K562 (cell line): ENCODE measurements at regions not wholly inside any gene's neighbourhood (a gene's known extent, or its start where the extent isn't known, plus 50 kb on each side); places are given as distances from the start of the nearest gene placed in this dataset.

Experiments used
- ATF7 ChIP-seq: fragments of 450-650 bp; IDR thresholded peaks from 2 replicates; pipeline ENCODE4 v1.7.1; 2014; ENCODE audit warnings: mild to moderate bottlenecking, moderate library complexity
- DMBX1 ChIP-seq: fragments of 250-450 bp; sonication (Bioruptor Pico); IDR thresholded peaks from 2 replicates; pipeline ENCODE4 v1.8.0; 2022; ENCODE audit warnings: inconsistent platforms, mild to moderate bottlenecking, moderate library complexity, borderline replicate concordance
- ETS2 ChIP-seq: IDR thresholded peaks from 2 replicates; pipeline ENCODE4 v1.6.1; 2016; ENCODE audit warnings: borderline replicate concordance, missing genetic modification characterization, mild to moderate bottlenecking, moderate library complexity, missing compliant biosample characterization; ENCODE audit not compliant: poor library complexity, severe bottlenecking
- FOXK1 ChIP-seq: sonication (generic); formaldehyde crosslinking; IDR thresholded peaks from 2 replicates; pipeline ENCODE4 v1.8.0; 2022; ENCODE audit warnings: missing genetic modification reagents, mild to moderate bottlenecking, borderline replicate concordance
- IRF2 ChIP-seq: sonication (generic); formaldehyde crosslinking; IDR thresholded peaks from 2 replicates; pipeline ENCODE4 v1.8.1; 2022; ENCODE audit warnings: mild to moderate bottlenecking, missing genetic modification reagents
- L3MBTL2 ChIP-seq: fragments of 450-650 bp; IDR thresholded peaks from 2 replicates; pipeline ENCODE4 v1.6.1; 2016; ENCODE audit warnings: mild to moderate bottlenecking, moderate library complexity
- LCOR ChIP-seq: sonication (generic); formaldehyde crosslinking; IDR thresholded peaks from 2 replicates; pipeline ENCODE4 v1.8.0; 2022; ENCODE audit warnings: mild to moderate bottlenecking, missing genetic modification reagents
- MEF2D ChIP-seq: conservative IDR thresholded peaks from 2 replicates; pipeline ENCODE4 v1.6.1; 2016; ENCODE audit warnings: low read depth, missing genetic modification characterization, missing compliant biosample characterization
- SMAD4 ChIP-seq: fragments of 250-450 bp; sonication (Bioruptor Pico); conservative IDR thresholded peaks from 2 replicates; pipeline ENCODE4 v1.8.0; 2021; ENCODE audit warnings: inconsistent platforms, mild to moderate bottlenecking, moderate library complexity
- TCFL5 ChIP-seq: fragments of 250-450 bp; sonication (Bioruptor Pico); conservative IDR thresholded peaks from 2 replicates; pipeline ENCODE4 v1.6.1; 2021; ENCODE audit warnings: mild to moderate bottlenecking, moderate library complexity, matching md5 sums
- TRIM28 ChIP-seq: fragments of 450-650 bp; IDR thresholded peaks from 2 replicates; pipeline ENCODE4 v1.6.1; 2017
- TF ChIP-seq, protein P1 (sequence below): fragments of 450-650 bp; IDR thresholded peaks from 2 replicates; pipeline ENCODE4 v1.6.1; 2016; ENCODE audit warnings: mild to moderate bottlenecking
- TF ChIP-seq, protein P2 (sequence below): sonication (generic); formaldehyde crosslinking; IDR thresholded peaks from 2 replicates; pipeline ENCODE4 v1.8.0; 2022; ENCODE audit warnings: mild to moderate bottlenecking, low read depth, missing genetic modification reagents

DNA sequence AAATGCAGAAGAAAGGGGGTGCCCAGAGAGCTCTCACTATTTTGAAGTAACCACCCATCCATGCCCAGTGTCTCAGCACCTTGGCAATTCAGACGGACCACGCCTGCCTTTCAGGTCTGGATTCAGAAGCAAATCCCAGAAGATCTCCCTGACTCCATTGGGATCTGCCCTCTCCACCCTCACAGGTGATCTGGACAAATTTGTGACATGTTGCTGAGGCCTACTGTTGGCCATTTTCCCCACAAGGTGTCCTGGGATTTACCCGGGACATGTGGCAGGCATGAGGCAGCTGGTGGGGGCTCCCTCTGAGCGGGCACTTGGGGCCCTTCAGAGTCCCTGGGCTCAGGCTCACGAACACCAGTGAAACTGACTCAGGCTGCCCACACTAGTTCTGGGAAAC lies 51.9 kb upstream of the IYD start (continued):
- TF ChIP-seq, protein P1, sequence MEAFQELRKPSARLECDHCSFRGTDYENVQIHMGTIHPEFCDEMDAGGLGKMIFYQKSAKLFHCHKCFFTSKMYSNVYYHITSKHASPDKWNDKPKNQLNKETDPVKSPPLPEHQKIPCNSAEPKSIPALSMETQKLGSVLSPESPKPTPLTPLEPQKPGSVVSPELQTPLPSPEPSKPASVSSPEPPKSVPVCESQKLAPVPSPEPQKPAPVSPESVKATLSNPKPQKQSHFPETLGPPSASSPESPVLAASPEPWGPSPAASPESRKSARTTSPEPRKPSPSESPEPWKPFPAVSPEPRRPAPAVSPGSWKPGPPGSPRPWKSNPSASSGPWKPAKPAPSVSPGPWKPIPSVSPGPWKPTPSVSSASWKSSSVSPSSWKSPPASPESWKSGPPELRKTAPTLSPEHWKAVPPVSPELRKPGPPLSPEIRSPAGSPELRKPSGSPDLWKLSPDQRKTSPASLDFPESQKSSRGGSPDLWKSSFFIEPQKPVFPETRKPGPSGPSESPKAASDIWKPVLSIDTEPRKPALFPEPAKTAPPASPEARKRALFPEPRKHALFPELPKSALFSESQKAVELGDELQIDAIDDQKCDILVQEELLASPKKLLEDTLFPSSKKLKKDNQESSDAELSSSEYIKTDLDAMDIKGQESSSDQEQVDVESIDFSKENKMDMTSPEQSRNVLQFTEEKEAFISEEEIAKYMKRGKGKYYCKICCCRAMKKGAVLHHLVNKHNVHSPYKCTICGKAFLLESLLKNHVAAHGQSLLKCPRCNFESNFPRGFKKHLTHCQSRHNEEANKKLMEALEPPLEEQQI, result no peak
- TF ChIP-seq TRIM28 (no peak), SMAD4 (CRISPR knock-in tag) (peak; percentile 81), TCFL5 (CRISPR knock-in tag) (no peak), MEF2D (tag) (peak; percentile 52; the same call in 1 of the 2 replicates), L3MBTL2 (peak; percentile 38; the same call in 1 of the 2 replicates), IRF2 (no peak), ETS2 (tag) (peak; percentile 71), LCOR (no peak), DMBX1 (CRISPR knock-in tag) (peak; percentile 85; the same call in 1 of the 2 replicates), ATF7 (no peak), FOXK1 (no peak)
- TF ChIP-seq, protein P2, sequence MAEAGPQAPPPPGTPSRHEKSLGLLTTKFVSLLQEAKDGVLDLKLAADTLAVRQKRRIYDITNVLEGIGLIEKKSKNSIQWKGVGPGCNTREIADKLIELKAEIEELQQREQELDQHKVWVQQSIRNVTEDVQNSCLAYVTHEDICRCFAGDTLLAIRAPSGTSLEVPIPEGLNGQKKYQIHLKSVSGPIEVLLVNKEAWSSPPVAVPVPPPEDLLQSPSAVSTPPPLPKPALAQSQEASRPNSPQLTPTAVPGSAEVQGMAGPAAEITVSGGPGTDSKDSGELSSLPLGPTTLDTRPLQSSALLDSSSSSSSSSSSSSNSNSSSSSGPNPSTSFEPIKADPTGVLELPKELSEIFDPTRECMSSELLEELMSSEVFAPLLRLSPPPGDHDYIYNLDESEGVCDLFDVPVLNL (CRISPR knock-in tag), result no peak
